ENCODE measurements at regions not wholly inside any gene's neighbourhood (a gene's known extent, or its start where the extent isn't known, plus 50 kb on each side); places are given as distances from the start of the nearest gene placed in this dataset.

DNA sequence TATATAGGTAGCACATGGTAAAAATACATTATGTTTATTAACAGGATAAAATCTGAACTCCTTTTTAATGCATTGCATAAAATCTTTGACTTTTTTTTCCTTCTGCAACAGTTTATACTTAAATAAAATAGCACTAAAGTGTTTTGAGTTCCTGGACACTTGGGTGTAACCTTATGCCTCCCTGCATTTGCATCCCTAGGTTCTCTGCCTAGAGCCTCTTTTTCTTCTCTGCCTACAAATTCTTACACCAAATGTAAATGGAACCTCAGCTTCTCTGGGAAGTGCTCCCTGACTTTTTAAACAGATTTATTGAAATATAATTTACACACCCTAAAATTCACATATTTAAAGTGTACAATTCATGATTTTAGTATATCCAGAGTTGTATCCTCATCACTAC is 1017.6 kb downstream of the CNTNAP5 start:
- DNase-seq (ENCODE audit: low read depth) = no peak

DNA sequence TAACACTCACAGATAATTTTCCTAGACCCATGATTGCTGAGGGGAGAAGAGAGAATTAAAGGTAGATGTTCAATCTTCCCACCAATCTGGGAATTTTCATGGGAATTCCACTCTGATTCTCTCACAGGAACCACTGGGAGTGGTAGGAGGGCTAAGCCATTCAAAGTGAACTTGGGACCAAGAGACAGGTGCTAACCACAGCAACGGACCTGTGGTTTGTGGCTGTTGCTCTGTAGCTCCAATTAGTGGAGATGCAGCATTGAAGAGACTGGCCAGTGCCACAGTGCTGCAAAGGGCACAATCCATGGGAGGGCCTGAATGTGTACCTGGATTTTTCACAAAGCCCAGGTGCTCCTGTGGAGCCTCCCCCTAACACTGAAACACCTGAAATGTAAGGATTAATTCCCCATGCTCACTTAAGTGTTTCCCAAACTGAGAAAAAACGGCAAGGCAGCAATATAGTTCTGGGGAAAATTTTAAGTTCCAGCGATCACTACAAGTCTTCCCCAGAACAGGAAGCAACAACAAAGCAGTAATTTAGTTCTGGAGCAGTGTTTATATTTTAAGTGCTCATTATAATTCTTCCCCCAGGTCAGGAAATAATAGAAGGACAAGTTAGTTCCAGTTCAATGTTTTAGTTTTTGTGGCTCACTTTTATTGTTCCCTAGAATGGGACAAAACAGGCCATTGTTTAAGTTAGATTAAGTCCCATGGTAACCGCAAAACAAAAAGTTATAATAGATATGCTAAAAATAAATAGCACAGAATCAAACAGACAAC is 1045.8 kb downstream of the CNTNAP5 start:
- DNase-seq (ENCODE audit: low read depth) = no peak

DNA sequence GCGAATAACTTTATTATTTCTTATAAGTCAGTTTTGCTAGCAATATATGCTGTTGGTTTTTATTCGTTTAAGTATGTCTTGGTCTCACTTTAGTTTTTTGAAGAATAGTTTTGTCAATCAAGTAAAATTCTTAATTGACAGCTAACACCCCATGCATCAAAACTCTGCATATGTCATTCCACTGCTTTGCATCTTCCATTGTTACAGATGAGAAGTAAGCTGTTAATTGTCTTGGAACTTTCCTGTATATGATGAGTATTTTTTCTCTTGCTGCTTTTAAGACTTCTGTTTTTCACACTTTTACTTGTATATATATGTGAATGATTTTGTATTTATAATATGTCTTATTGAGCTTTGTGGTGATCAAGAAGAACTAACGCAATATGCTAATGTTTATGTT is 1048.4 kb downstream of the CNTNAP5 start:
- no peak for DNase-seq (ENCODE audit: low read depth)

DNA sequence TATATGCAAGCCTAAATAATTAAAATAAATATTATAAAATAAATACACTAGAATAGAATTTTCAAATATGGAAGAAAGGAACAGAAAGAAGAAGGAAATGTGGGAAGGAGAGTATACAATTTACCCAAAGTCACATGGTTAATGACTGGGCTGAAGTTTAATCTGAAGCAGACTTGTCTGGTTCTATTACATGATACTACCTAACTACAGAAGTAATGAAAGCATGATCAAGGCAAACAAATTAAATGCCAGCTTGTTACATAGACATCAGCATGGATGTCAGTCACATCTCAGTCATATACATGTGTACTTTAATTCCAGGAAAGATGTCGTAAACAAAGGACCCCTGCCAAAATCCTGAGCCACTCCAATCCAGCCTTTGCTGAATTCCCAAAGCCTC is 1060.8 kb downstream of the CNTNAP5 start:
- DNase-seq (ENCODE audit: low read depth) = no peak

DNA sequence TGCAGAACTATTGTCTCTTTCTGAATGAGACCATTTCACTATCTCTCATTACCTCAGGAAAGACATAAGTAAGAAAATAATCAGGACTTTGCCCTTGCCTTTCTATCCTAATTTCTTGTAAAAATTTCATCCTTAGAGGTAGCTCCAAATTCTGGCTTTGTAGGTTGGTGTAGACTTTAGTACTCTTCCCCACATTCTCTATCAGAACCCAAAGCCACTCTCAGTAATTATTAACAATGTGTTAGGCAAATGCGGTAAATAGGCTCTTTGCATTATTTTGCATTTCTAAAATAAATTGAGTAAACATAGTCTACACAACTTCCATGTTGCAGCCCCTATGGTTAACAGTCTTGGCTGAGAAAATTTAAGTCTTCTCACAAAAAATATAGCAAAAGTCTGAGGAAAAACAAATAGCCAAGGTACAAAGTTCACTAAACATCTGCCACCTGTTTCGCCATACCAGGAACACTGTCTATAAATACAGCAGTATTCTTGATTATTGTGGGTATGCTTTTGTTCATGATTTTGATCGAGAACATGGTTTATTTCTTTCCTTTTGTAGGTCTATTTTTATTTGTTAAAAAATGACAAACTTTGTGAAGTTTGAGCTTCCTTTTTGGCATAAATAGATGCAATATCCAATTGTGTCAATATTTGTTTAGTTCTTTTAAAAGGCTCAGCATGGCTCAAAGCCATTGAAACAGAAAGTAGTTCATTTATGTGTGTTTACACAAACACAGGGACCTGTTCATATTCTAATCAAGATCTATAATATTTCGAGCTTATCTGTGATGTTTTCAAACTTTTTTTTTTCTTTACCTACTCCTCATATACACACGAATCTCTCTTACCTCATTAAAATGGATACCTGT is 1061.5 kb downstream of the CNTNAP5 start:
- DNase-seq (ENCODE audit: low read depth) = no peak

DNA sequence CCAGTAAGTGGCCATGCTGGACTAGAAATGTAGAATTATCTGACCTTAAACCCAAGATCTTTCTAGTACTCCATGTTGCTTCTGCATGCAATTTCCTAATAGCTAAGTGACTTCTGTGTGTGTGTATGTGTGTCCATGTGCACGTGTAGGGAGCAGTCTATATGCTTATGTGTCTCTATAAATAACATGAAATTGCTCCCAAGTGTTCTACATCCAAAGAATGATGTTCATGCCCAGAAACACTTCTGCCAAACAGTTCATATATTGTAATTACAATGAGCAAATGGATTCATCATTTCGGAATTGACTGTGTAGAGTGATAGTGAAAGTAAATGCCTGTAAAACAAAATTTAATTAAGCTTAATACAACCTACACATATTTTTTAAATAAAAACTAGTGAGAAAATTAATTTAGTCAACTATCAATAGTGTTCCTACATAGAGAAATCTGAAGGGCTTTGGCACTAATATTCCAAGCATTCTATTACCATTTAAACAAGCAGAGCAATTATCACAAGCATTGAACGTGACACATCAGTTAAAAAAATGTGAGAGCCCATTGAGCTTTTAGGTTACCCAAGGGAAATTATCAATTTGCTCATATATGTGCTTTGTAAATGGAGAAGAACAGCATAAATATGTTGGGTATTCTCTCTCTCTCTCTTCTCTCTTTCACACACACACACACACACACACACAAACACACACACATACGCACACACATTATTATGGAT is 1067.4 kb downstream of the CNTNAP5 start:
- no peak for DNase-seq (ENCODE audit: low read depth)

DNA sequence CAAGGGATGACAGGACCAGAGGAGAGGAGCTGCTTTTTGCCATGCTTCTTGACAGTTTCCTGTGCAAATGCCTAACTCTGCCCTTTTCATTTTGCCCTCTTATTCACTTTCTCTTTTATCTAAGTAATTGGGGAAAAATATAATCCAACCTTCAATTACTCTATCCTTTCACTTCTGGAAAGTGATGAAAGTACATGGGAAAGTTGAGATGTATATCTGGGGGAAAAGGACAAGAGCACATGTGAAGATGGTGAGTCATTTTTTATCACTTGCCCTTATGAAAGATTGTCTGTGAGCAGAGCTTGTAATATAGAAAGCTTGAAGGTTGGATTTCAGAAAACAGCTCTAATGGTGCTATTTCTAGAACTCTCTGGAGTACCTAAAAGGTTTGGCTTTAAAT is 1070.7 kb downstream of the CNTNAP5 start:
- no peak for DNase-seq (ENCODE audit: low read depth)

DNA sequence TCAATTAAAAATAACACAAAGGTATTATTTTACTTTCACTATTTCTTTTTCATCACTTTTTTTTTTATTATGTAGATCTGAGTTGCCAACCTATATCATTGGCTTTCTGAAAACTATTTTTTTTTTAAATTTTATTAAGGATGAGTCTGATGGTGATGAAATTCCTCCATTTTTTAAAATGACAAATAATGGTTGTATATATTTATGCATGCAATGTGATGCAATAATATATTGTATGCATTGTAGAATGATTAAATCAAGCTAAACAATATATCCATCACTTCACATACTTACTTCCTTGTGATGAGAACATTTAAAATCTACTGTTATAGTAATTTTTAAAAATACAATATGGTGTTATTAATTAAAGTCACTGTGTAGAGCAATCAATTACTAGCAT is 1081.6 kb downstream of the CNTNAP5 start:
- DNase-seq (ENCODE audit: low read depth) = no peak

DNA sequence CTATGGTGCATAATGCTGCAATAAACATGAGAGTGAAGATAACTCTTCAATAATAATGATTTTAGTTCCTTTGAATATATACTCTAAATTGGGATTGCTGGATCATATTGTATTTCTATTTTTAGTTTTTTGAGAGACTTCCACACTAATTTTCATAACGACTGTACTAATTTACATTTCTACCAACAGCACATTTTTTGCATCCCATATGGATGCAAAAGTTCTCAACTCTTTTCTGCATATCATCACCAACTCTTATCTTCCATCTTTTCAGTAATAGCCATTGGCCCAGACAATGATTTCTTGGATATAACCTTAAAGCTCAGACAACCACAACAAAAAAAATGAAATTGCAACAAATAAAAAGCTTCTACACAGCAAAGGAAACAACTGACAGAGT is 1082.4 kb downstream of the CNTNAP5 start:
- no peak for DNase-seq (ENCODE audit: low read depth)

DNA sequence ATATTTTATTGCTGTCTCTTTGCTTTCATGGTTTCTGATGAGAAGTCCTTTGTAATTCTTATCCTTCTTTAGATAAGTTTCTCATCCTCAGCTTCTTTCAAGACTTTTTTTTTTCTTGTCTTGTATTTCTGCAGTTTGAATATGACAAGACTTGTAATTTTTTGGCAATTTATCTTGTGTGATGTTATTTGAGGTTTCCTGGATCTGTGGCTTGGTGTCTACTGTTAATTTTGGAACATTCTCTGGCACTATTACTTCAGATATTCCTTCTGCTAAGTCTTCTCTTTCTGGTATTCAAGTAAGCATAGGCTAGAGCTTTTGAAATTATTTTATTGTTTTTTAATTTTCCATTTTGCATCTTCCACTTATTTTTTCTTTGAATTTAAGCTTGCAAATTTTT is 1083.2 kb downstream of the CNTNAP5 start:
- DNase-seq (ENCODE audit: low read depth) = no peak

DNA sequence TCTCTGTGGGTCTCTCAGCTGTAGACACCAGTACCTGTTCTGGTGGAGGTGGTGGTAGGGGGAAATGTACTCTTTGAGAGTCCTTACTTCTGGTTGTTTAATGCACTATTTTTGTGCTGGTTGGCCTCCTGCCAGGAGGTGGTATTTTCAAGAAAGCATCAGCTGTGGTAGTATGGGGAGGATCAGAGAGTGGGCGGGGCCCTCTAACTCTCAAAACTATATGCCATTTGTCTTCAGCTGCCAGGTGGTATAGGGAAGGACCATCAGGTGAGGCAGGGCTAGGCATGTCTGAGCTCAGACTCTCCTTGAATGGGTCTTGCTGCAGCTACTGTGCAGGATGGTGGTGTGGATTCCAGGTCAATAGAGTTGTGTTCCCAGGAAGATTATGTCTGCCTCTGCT is 1100.8 kb downstream of the CNTNAP5 start:
- DNase-seq (ENCODE audit: low read depth) = no peak

DNA sequence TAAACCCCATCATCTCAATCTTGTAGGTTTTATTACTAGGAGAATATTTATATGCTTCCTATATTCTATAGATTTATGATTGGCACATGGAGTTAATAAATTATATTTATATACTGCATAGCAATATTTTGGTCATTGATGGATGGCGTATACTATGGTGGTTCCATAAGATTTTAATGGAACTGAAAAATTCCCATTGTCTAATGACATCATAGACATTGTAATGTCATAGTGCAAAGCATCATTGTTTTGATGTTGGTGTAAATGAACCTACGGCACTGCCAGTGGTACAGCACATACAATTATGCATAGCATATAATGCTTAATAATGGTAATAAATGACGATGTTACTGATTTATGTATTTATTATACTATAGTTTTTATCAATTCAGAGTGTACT is 1135.9 kb downstream of the CNTNAP5 start:
- no peak for DNase-seq (ENCODE audit: low read depth)

DNA sequence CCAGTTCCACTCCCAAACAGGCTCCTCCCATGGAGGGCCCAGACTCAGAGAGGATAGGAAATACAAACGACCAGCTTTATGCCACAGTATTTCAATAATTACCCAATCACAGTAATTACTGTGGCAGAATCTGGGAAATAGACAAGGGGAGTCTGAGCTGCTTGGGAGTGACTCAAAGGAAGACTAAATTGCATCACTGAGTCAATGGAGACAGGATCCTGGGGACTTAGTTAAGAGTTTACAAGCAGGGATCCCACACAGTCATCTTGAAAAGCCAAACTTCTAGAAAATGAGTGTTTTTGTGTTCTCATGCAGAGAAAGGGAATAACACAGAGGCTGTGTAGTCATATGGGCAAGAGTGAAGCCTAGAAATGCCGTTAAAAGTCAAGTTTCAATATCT is 1142.1 kb downstream of the CNTNAP5 start:
- DNase-seq (ENCODE audit: low read depth) = peak; percentile 3

DNA sequence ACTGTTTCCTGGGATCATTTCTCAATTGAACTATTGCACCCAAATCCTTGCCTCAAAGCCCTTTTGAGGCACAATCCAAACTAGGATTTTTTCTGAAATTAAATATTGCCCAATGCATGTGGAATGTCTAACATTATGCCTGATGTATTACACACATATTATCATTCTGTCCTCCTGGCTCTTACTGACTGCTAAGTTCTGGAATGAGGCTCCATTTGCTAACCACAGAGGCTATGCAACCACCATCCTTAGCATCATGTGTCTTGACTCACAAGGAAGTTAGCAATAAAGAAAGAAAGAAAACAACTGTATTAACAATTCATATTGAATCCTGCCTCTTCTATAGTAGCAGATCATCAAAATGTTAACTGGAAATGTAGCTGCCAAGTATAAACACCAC is 1142.7 kb downstream of the CNTNAP5 start:
- peak; percentile 63 for DNase-seq (ENCODE audit: low read depth)

DNA sequence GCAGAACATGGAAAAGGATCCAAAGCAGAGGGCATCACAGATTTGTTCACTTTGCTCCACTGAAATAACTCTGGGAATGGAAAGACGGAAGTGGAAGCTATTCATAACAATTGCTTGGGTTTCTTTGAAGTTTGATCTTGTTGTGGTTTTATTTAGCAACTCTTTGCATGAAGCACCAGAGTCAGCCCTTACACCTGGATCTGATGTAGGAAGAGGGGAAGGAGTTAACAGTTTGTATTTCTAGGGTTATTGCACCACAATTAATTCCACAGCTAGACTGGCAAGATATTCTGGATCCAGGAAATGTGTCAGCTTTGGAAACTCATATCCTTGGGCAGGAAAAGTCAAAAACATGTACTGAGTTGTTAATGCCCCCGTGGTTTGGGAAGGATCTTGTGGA is 1143.4 kb downstream of the CNTNAP5 start:
- no peak for DNase-seq (ENCODE audit: low read depth)

DNA sequence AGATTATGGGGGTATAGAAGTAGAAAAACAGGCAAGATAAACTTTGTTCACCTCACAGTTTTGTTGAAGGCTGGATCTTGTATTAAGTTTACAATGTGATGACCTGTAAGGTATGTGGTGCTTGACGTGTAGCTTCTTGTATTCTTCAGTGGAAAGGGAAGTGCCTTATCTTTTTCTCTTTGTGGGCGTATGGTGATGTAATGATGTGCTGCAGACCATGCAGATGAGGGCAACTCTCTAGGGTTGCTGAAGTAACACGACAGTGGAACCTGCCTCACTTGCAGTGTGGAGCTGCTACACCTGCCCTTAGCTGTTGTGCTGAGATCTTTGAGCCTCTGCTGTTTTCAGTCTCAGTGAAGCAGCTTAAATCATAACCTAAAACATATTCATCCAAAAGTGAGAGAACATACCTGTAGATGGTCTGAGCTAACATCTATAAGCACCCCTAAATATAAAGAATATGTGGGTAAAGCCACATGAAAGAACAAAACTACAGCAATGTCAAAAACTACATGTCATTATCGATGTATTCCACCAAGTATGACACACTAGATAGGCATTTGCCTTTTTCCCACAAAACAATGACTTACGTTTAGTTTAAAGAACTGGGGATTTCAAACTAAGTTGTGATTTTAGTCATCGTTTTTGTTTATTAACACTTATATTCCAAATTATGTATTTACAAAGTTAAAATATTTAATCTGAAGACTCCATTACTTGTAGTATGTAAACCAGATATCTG is 1144.1 kb downstream of the CNTNAP5 start:
- no peak for DNase-seq (ENCODE audit: low read depth)

DNA sequence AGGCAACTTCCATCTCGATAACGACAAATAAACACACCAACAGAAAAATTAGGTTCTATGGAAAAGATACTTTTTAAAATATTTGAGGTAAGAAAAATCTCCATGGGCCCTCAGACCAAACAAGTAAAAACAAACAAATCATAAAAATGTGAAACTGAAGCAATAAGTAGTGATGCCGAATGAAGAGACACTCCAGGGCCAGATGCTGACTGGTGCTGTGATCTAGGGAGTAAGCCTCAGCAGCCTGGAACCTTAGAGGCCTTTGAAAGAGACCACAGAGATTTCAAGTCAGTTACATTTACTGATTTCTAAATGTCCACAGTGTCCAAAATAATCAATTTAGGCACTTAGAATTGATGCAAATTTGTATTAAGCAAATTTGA is 1144.7 kb downstream of the CNTNAP5 start:
- DNase-seq (ENCODE audit: low read depth) = no peak

DNA sequence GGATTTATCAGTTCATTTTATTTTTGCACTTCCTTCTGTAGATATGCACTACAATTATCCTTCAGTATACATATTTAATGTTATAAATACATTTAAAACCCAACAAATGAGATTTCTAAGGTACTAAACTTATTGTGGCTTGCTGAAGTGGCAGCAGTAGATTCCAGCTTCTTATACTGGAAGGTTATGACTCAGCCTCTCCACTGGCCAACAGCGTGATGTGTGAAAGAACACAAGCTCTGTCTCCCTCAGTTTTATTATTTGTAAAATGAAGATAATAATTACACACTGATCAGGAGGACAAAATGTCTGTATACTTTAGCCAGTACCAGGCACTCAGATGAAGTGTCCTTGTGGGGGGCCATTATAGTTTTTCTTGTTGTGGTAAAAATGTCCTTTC is 1147.1 kb downstream of the CNTNAP5 start:
- DNase-seq (ENCODE audit: low read depth) = no peak

DNA sequence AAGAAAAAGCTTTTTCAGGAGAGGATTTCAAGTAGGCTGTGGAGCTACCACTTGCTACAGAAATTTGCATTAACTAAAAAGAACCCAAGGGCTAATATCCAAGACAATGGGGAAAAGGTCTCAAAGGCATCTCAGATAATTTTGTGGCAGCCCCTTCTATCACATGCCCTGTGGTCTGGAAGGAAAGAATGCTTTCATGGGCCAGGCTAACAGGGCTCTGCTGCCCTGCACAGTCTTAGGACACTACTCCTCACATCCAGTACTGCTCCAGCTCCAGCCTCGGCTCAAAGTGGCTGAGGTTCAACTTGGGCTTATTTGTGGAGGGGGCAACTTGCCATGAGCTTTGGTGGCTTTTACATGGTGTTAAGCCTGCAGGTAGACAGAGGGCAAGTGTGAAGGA is 1150.3 kb downstream of the CNTNAP5 start:
- no peak for DNase-seq (ENCODE audit: low read depth)

DNA sequence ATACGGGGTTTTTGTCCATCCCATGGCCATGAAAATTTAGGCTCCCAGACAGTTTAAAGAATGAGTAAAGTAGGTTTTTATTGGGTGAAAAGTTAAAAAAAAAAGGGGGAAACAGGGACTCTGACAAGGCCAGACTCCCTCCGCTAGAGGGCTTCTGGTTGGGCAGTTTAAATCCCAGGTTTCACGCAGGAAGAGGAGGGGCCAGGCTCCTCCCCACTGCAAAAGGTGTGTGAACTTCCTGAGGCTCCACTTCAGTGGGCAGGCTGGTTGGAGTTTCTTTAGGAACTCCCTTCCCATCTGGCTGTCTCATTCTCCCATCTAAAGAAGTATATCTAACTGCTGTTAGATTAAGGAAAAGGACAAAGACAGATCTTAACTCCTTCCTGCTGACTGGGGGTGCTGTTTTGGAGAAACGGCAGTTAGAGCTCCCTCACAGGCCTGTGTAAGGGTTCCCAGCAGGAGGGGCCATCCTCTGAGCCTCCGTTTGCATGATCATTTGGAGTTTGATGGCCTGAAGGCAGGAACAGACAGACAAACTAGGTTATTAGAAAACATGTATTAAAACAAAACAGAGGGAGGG is 1160.7 kb downstream of the CNTNAP5 start:
- no peak for DNase-seq (ENCODE audit: low read depth)

DNA sequence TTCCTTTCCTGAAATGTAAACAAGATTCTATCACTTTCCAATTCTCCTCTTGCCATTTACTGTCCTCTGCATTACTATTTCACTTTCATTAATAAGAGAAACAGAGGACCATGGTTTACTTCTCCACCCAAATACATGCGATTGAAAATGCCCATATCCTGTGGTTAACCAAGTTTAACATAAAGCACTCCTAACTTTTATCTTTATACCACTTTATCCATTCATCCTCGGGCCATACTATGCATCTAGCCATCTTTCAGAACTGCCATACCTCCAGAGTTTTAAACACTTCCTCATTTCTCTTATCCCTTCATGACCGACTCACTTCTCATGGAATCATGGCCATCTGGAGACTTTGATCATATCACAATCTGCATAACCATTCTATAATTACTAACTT is 1182.3 kb downstream of the CNTNAP5 start:
- no peak for DNase-seq (ENCODE audit: low read depth)

DNA sequence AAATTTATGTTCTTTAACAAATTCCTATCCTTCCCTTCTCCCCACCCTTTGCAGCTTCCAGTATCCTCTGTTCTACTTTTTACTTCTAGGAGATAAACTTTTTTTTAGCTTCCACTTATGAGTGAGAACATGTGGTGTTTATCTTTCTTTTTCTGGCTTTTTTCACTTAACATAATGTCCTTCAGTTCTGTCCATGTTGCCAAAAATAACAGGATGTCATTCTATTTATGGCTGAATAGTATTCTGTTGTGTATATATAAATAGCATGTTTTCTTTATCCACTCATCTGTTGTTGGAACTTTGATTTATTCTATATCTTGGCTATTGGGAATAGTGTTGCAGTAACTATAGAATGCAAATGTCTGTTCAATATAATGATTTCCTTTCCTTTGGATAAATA is 1191.2 kb downstream of the CNTNAP5 start:
- no peak for DNase-seq (ENCODE audit: low read depth)
